K562 (cell line): ENCODE measurements at regions not wholly inside any gene's neighbourhood (a gene's known extent, or its start where the extent isn't known, plus 50 kb on each side); places are given as distances from the start of the nearest gene placed in this dataset.

ENCODE experiments used
- ATAC-seq: fragments of 200-7000 bp; cut with Tn5 transposase; 3 replicates; pipeline ENCODE4 v1.9.1; 2020; ENCODE audit warnings: moderate library complexity
- BruUV-seq: library from RNA; stranded (reverse); fragments of 400-500 nt; replicated peaks from 2 replicates; lab custom pipeline; 2021; lab: Mats Ljungman, UMichigan
- CTCF ChIA-PET: fragments of 300-600 bp; formaldehyde crosslinking; extraction: SDS; loops from one replicate; lab custom pipeline; 2021; ENCODE audit warnings: low intra/inter-chr PET ratio; lab: Yijun Ruan, JAX
- POLR2A ChIA-PET: fragments of 300-600, 350-650 bp; sonication (Branson Sonifier 250); formaldehyde crosslinking; extraction: SDS; loops from one replicate; lab custom pipeline; 2021; ENCODE audit warnings: antibody characterized with exemption, inconsistent platforms; lab: Yijun Ruan, JAX
- DNase-seq, 4 experiments: peaks; one replicate each; pipeline versions ENCODE4 v3.0.0 to v3.0.0-alpha.2; 2011 to 2018; ENCODE audit warnings: low spot score in 3 of 4, mixed read lengths in 3 of 4; ENCODE audit errors: extremely low read depth in 1 of 4
- FAIRE-seq: peaks from 2 replicates; lab custom pipeline; 2011; peaks lifted over from hg19 to GRCh38; lab: Jason Lieb, UNC
- H2AFZ ChIP-seq: 2 replicates; pipeline ENCODE4 v1.6.0; 2011; ENCODE audit warnings: low read depth, low read length, control low read depth, inconsistent platforms
- H3K27ac ChIP-seq: fragments of 200-600 bp; 3 replicates; pipeline ENCODE4 v1.8.0; 2011; ENCODE audit warnings: low read depth, mild to moderate bottlenecking, control low read depth, inconsistent platforms, low read length, moderate library complexity, mixed read lengths; ENCODE audit errors: extremely low read depth
- H3K27me3 ChIP-seq, 2 experiments: fragments of 300-600 bp in 1 of 2; 2 replicates in 1 of 2; 3 replicates in 1 of 2; pipeline versions ENCODE4 v1.6.0 to v1.8.0; 2011; ENCODE audit warnings: inconsistent platforms in 2 of 2, low read length in 2 of 2, mild to moderate bottlenecking in 1 of 2, mixed read lengths in 1 of 2, moderate library complexity in 1 of 2; ENCODE audit not compliant: control insufficient read depth in 2 of 2, insufficient read depth in 2 of 2
- H3K36me3 ChIP-seq: fragments of 300-600 bp; 3 replicates; pipeline ENCODE4 v1.8.0; 2011; ENCODE audit warnings: mild to moderate bottlenecking, low read length, inconsistent platforms; ENCODE audit not compliant: control insufficient read depth, insufficient read depth
- H3K4me1 ChIP-seq, 2 experiments: fragments of 200-600 bp in 1 of 2; replicated peaks in 1 of 2; 2 replicates in 1 of 2; 3 replicates in 1 of 2; pipeline versions ENCODE4 v1.5.1 to v1.8.0; 2011; ENCODE audit warnings: inconsistent platforms in 2 of 2, low read length in 2 of 2, mild to moderate bottlenecking in 1 of 2, mixed read lengths in 1 of 2, moderate library complexity in 1 of 2; ENCODE audit not compliant: control insufficient read depth in 2 of 2, insufficient read depth in 2 of 2
- H3K4me2 ChIP-seq: 2 replicates; pipeline ENCODE4 v1.6.1; 2011; ENCODE audit warnings: low read length, control low read depth, inconsistent platforms, mixed read lengths; ENCODE audit not compliant: insufficient read depth
- H3K4me3 ChIP-seq: fragments of 200-600 bp; sonication (generic), shearing (Covaris generic); 2 replicates; pipeline ENCODE4 v1.5.1; 2016; ENCODE audit warnings: control low read depth, inconsistent platforms
- H3K79me2 ChIP-seq: fragments of 200-600 bp; 3 replicates; pipeline ENCODE4 v1.8.0; 2011; ENCODE audit warnings: low read length, inconsistent platforms; ENCODE audit not compliant: control insufficient read depth, insufficient read depth
- H3K9ac ChIP-seq, 2 experiments: 2 replicates each; pipeline versions ENCODE4 v1.6.0 to v1.6.1; 2011; ENCODE audit warnings: low read depth in 2 of 2, low read length in 2 of 2, control low read depth in 1 of 2, inconsistent platforms in 1 of 2, mild to moderate bottlenecking in 1 of 2, mixed read lengths in 1 of 2; ENCODE audit not compliant: insufficient read depth in 1 of 2
- H3K9me1 ChIP-seq: one replicate; pipeline ENCODE4 v1.6.0; 2011; ENCODE audit warnings: inconsistent platforms, mild to moderate bottlenecking, low read length, moderate library complexity; ENCODE audit not compliant: control insufficient read depth, insufficient read depth
- H3K9me3 ChIP-seq: replicated peaks from 2 replicates; pipeline ENCODE4 v1.5.1; 2011; ENCODE audit warnings: low read depth, low read length, inconsistent platforms; ENCODE audit not compliant: control insufficient read depth, insufficient read depth
- H4K20me1 ChIP-seq: replicated peaks from 2 replicates; pipeline ENCODE4 v1.6.1; 2011; ENCODE audit warnings: low read length, inconsistent platforms, mixed read lengths; ENCODE audit not compliant: control insufficient read depth, insufficient read depth
- ATF4 ChIP-seq: fragments of 450-650 bp; formaldehyde crosslinking; IDR thresholded peaks from 2 replicates; pipeline ENCODE4 v1.4.0; 2022; ENCODE audit warnings: mild to moderate bottlenecking, moderate library complexity
- CC2D1A ChIP-seq: fragments of 450-650 bp; IDR thresholded peaks from 2 replicates; pipeline ENCODE4 v1.6.1; 2017; ENCODE audit warnings: mild to moderate bottlenecking
- HDAC1 ChIP-seq, 2 experiments: fragments of 450-650 bp; IDR thresholded peaks; 2 replicates each; pipeline ENCODE4 v1.6.1; 2016 to 2017; ENCODE audit warnings: inconsistent platforms in 1 of 2, mild to moderate bottlenecking in 1 of 2, moderate library complexity in 1 of 2
- HDGF ChIP-seq: fragments of 450-650 bp; IDR thresholded peaks from 2 replicates; pipeline ENCODE4 v1.6.1; 2016
- NCOR1 ChIP-seq: fragments of 450-650 bp; IDR thresholded peaks from 2 replicates; pipeline ENCODE4 v1.6.1; 2016; ENCODE audit warnings: mild to moderate bottlenecking, moderate library complexity
- PHB ChIP-seq: fragments of 250-450 bp; sonication (Bioruptor Pico); IDR thresholded peaks from 2 replicates; pipeline ENCODE4 v1.5.0; 2021
- PHF8 ChIP-seq: fragments of 200-600 bp; sonication (generic); IDR thresholded peaks from 2 replicates; pipeline ENCODE4 v1.6.1; 2012; ENCODE audit warnings: mixed run types, mild to moderate bottlenecking, inconsistent platforms, low read length, moderate library complexity, borderline replicate concordance
- PTRF ChIP-seq: fragments of 450-650 bp; IDR thresholded peaks from 2 replicates; pipeline ENCODE4 v1.6.1; 2016; ENCODE audit warnings: mild to moderate bottlenecking, missing genetic modification characterization, missing compliant biosample characterization
- RBM25 ChIP-seq: fragments of 200-400 bp; formaldehyde crosslinking; IDR thresholded peaks from 2 replicates; pipeline ENCODE4 v1.6.1; 2018; ENCODE audit warnings: low read length, low read depth, moderate library complexity; ENCODE audit not compliant: severe bottlenecking
- SFPQ ChIP-seq: fragments of 200-400 bp; formaldehyde crosslinking; IDR thresholded peaks from 2 replicates; pipeline ENCODE4 v1.6.1; 2017; ENCODE audit warnings: mild to moderate bottlenecking, low read depth, low read length, moderate library complexity
- SMARCB1 ChIP-seq: IDR thresholded peaks from 2 replicates; pipeline ENCODE4 v1.6.1; 2011; ENCODE audit warnings: improper control_type of control experiment, low read depth; ENCODE audit not compliant: insufficient read length
- STAG1 ChIP-seq: sonication (generic); formaldehyde crosslinking; IDR thresholded peaks from 2 replicates; pipeline ENCODE4 v1.5.0; 2020; ENCODE audit warnings: missing genetic modification reagents, borderline replicate concordance
- STAT5A ChIP-seq: IDR thresholded peaks from 2 replicates; pipeline ENCODE4 v1.6.1; 2012; ENCODE audit warnings: low read length, inconsistent platforms, borderline replicate concordance
- ZNF277 ChIP-seq: fragments of 250-450 bp; sonication (Bioruptor Pico); IDR thresholded peaks from 2 replicates; pipeline ENCODE4 v1.8.0; 2022; ENCODE audit warnings: inconsistent platforms, mild to moderate bottlenecking, moderate library complexity, borderline replicate concordance
- ZNF695 ChIP-seq: fragments of 450-650 bp; formaldehyde crosslinking; IDR thresholded peaks from 2 replicates; pipeline ENCODE4 v1.4.0; 2020; ENCODE audit warnings: mild to moderate bottlenecking, moderate library complexity
- ZNF766 ChIP-seq: fragments of 200-800 bp; sonication (Bioruptor generic); conservative IDR thresholded peaks from 2 replicates; pipeline ENCODE4 v1.6.1; 2016; ENCODE audit warnings: missing genetic modification characterization, missing compliant biosample characterization
- WGBS: fragments of 100-300 bp; shearing (Covaris generic); methylation state at CpG from one replicate; pipeline ENCODE4 v1.1.6; 2016; ENCODE audit warnings: low coverage, mixed read lengths; ENCODE audit not compliant: insufficient coverage; ENCODE audit errors: missing lambda C conversion rate; 5-methylcytosine and 5-hydroxymethylcytosine counted together
- in situ Hi-C: fragments of 300-500 bp; cut with MboI; formaldehyde crosslinking; loops from 4 replicates; pipeline ENCODE4 v1.15.0; 2018; ENCODE audit warnings: inconsistent platforms, mixed read lengths
- intact Hi-C: fragments of 100-400 bp; cut with micrococcal nuclease; formaldehyde crosslinking; loops from 2 replicates; pipeline ENCODE4 v1.14.2; 2022

DNA sequence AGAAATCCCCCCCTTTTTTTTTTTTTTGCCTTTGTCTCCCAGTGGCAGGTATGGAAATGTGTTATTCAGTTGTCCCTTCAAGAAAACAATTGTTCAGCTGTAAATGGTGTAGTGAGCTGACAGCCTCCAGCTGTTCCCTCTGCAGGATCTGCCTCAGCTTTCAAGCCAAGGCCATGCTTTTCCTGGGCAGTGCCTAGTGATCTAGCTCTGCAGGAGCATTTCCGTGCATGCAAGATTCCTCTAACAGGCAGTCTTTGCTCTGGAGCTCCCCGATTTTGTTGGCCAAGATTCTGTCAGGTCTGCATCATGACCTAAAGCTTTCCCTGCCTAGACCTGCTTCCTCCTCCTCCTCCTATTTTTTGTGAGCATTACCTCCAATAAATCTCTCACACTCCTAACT, 300.7 kb upstream of the UBE2E3 start (continued):
- TF ChIP-seq STAG1 (no peak), PHB (CRISPR knock-in tag) (no peak), SFPQ (no peak), ZNF277 (CRISPR knock-in tag) (no peak), PTRF (tag) (no peak), ZNF766 (no peak), STAT5A (no peak), CC2D1A (no peak)

DNA sequence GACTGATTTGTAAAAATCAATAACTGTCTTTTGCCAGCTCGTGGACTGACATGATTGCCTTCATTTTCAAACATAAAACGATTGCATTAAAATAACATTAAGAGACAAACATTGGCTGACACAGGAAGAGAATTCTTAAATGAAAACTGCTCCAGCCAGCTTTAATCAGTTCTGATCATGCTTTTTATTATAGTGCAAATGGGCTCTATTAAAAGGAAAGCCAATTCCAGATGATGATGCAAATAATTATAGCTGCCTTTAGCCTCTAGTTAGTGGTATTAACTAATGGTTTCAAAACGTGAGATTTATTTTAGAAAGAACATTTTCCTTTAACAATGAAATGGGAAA, 301.8 kb upstream of the UBE2E3 start:
- no TSS peak for BruUV-seq
- TF ChIP-seq PHF8 (no peak), HDAC1 (IDR thresholded peaks at IDR 0.05) (no peak), ZNF695 (CRISPR knock-in tag) (no peak), HDGF (no peak), RBM25 (no peak), ATF4 (no peak), SMARCB1 (no peak), NCOR1 (no peak)
- no peak for FAIRE-seq
- H3K79me2 ChIP-seq, result no peaks in the 10 kb centered on the region
- no peak overlapping the region for H3K4me3 ChIP-seq
- ATAC-seq, result no peak
- no peak for DNase-seq
- POLR2A ChIA-PET, result no interaction called here
- WGBS, result 1% methylated on average over 3 of the region's 3 CpGs
- intact Hi-C loops (loop anchor here (10.0 kb wide), 1 partner anchor 376 kb away; no protein-coding TSS in a partner anchor), in situ Hi-C loops (no loop called here)
- H3K9me1 ChIP-seq, result no peaks in the 10 kb centered on the region
- H3K9me3 ChIP-seq, result no peaks in the 10 kb centered on the region
- H3K27me3 ChIP-seq, result no peaks in the 10 kb centered on the region
- H3K4me1 ChIP-seq, result no peaks in the 10 kb centered on the region
- no peaks in the 10 kb centered on the region for H3K36me3 ChIP-seq
- no peak overlapping the region for H2AFZ ChIP-seq
- no peak overlapping the region for H3K4me2 ChIP-seq
- no peak overlapping the region for H3K9ac ChIP-seq
- CTCF ChIA-PET, result no interaction called here
- no peak overlapping the region for H3K27ac ChIP-seq
- no peaks in the 10 kb centered on the region for H4K20me1 ChIP-seq
